ENCODE measurements at regions not wholly inside any gene's neighbourhood (a gene's known extent, or its start where the extent isn't known, plus 50 kb on each side); places are given as distances from the start of the nearest gene placed in this dataset.

GRCh38 chr2:144261336-144261735, 258.6 kb downstream of the ZEB2 start:
- no peak for ATAC-seq
- no peak for TF ChIP-seq BACH2 (CRISPR knock-in tag; IDR thresholded peaks at IDR 0.05; ENCODE audit: borderline replicate concordance)
- no peak for TF ChIP-seq GLIS3 (CRISPR knock-in tag; IDR thresholded peaks at IDR 0.05)
- no peak for TF ChIP-seq PPARA (CRISPR knock-in tag; IDR thresholded peaks at IDR 0.05; ENCODE audit: borderline replicate concordance)
- TF ChIP-seq RARB (CRISPR knock-in tag; IDR thresholded peaks at IDR 0.05): no peak
- TF ChIP-seq TCF4 (CRISPR knock-in tag; IDR thresholded peaks at IDR 0.05; ENCODE audit: borderline replicate concordance): no peak
- TF ChIP-seq ISL1 (CRISPR knock-in tag; IDR thresholded peaks at IDR 0.05): no peak
- no peak for TF ChIP-seq PATZ1 (CRISPR knock-in tag; IDR thresholded peaks at IDR 0.05; ENCODE audit: borderline replicate concordance)
- TF ChIP-seq ZNF8 (CRISPR knock-in tag; IDR thresholded peaks at IDR 0.05): no peak
- no peak for TF ChIP-seq OSR1 (CRISPR knock-in tag; IDR thresholded peaks at IDR 0.05)
- no peak for TF ChIP-seq ZFP30 (CRISPR knock-in tag; IDR thresholded peaks at IDR 0.05)
- no peak for TF ChIP-seq ZNF565 (CRISPR knock-in tag; conservative IDR thresholded peaks at IDR 0.05; ENCODE audit: low read depth)
- no peak for TF ChIP-seq CSRNP3 (CRISPR knock-in tag; IDR thresholded peaks at IDR 0.05)
- no peak for TF ChIP-seq TOX (CRISPR knock-in tag; IDR thresholded peaks at IDR 0.05; ENCODE audit: borderline replicate concordance)
- TF ChIP-seq, protein P1, sequence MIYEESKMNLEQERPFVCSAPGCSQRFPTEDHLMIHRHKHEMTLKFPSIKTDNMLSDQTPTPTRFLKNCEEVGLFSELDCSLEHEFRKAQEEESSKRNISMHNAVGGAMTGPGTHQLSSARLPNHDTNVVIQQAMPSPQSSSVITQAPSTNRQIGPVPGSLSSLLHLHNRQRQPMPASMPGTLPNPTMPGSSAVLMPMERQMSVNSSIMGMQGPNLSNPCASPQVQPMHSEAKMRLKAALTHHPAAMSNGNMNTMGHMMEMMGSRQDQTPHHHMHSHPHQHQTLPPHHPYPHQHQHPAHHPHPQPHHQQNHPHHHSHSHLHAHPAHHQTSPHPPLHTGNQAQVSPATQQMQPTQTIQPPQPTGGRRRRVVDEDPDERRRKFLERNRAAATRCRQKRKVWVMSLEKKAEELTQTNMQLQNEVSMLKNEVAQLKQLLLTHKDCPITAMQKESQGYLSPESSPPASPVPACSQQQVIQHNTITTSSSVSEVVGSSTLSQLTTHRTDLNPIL (CRISPR knock-in tag; IDR thresholded peaks at IDR 0.05; ENCODE audit: low read depth): no peak
- no peak for TF ChIP-seq ZNF70 (CRISPR knock-in tag; IDR thresholded peaks at IDR 0.05)
- TF ChIP-seq TSHZ2 (CRISPR knock-in tag; IDR thresholded peaks at IDR 0.05): no peak

- no peak for ATAC-seq
- TF ChIP-seq, protein P1 (CRISPR knock-in tag; IDR thresholded peaks at IDR 0.05; ENCODE audit: low read depth): no peak
- TF ChIP-seq BACH2 (CRISPR knock-in tag; IDR thresholded peaks at IDR 0.05; ENCODE audit: borderline replicate concordance) (no peak), ESRRG (CRISPR knock-in tag; IDR thresholded peaks at IDR 0.05) (no peak)
Measured at GRCh38 chr2:144259332-144259731, 260.6 kb downstream of the ZEB2 start.

DNA sequence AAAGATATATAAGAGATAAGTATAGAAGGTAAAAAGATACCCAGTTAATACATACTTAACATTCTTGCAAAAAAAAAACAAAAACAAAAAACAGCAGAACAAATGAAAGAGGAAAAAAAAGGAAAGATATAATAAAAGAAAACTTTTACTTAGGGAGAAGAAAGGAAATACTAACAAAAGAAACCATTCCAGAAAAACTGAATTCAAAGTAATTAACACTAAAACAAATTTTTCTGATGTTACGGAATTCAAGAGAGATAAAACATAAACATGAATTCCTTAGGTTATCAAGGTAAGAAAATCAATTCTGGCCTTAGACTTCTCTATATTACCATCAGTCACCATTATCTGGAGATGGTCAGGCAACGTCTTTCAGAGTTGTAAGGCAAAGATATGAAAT, 261.8 kb downstream of the ZEB2 start:
- ATAC-seq: no peak
- TF ChIP-seq ESRRG (CRISPR knock-in tag; IDR thresholded peaks at IDR 0.05) (no peak), TSHZ2 (CRISPR knock-in tag; IDR thresholded peaks at IDR 0.05) (no peak), ZNF70 (CRISPR knock-in tag; IDR thresholded peaks at IDR 0.05) (no peak), OSR1 (CRISPR knock-in tag; IDR thresholded peaks at IDR 0.05) (no peak), ISL1 (CRISPR knock-in tag; IDR thresholded peaks at IDR 0.05) (no peak), PATZ1 (CRISPR knock-in tag; IDR thresholded peaks at IDR 0.05; ENCODE audit: borderline replicate concordance) (no peak), RARB (CRISPR knock-in tag; IDR thresholded peaks at IDR 0.05) (no peak)
- TF ChIP-seq, protein P1 (CRISPR knock-in tag; IDR thresholded peaks at IDR 0.05; ENCODE audit: low read depth): no peak
- TF ChIP-seq, protein P2, sequence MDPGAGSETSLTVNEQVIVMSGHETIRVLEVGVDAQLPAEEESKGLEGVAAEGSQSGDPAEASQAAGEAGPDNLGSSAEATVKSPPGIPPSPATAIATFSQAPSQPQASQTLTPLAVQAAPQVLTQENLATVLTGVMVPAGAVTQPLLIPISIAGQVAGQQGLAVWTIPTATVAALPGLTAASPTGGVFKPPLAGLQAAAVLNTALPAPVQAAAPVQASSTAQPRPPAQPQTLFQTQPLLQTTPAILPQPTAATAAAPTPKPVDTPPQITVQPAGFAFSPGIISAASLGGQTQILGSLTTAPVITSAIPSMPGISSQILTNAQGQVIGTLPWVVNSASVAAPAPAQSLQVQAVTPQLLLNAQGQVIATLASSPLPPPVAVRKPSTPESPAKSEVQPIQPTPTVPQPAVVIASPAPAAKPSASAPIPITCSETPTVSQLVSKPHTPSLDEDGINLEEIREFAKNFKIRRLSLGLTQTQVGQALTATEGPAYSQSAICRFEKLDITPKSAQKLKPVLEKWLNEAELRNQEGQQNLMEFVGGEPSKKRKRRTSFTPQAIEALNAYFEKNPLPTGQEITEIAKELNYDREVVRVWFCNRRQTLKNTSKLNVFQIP (CRISPR knock-in tag; IDR thresholded peaks at IDR 0.05; ENCODE audit: borderline replicate concordance, low read depth): no peak
